ENCODE measurements at regions not wholly inside any gene's neighbourhood (a gene's known extent, or its start where the extent isn't known, plus 50 kb on each side); places are given as distances from the start of the nearest gene placed in this dataset.

DNA sequence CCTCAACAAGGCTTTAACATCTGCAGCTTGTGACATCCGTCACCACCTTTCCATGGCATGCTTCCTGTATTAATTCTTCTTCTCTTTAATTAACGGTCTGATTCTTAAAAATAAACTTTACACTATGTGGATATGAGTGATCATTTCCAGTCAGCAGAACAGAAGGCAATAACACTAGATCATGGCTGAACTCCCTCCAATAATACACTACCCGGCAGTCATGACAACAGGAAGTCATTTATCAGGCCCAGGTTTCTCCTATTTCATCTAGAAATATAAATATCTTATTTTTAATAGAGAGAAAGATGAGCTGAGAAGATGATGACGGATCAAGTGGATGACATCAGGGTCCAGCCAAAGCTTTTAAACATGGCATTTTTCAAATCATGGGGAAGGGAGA, 792.2 kb downstream of the SLC4A3 start:
- no peak for DNase-seq (ENCODE audit: low read depth, low spot score)

DNA sequence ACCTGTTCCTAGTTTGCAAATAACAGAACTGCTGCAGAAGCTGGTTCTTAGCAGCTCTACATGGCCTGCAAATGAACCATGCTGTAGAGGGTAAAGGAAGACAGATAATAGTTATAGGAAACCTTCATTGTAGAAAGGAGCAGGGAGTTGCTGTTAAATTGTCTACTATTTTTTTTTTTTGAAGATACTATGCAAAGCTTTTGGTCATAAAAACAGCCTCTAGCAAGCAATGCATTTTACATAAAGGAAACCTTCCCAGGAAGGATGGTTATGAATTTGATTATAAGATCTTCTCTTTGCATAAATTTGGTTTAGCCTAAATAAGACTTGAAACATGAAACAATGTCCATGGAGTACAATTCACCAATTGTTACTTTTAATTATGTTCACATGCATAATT, 793.4 kb downstream of the SLC4A3 start:
- DNase-seq (ENCODE audit: low read depth, low spot score) = no peak

DNA sequence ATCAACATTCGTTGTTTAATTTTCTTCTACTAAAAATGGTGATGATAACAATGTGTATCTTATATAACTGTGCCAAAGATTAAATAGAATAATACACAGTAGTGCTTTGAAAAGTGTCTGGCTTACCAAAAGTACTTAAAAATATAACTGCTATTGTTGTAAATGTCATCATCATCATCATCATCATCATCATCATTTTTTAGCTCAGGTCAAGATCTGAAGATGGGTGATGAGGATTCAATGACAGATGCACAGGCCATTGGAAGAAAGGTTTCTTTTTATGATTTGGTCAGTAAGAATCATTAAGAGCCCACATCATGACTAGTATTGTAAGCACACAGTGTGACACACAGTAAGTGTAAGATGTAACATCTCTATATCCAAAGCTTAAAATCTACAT, 795.2 kb downstream of the SLC4A3 start:
- no peak for DNase-seq (ENCODE audit: low read depth, low spot score)

DNA sequence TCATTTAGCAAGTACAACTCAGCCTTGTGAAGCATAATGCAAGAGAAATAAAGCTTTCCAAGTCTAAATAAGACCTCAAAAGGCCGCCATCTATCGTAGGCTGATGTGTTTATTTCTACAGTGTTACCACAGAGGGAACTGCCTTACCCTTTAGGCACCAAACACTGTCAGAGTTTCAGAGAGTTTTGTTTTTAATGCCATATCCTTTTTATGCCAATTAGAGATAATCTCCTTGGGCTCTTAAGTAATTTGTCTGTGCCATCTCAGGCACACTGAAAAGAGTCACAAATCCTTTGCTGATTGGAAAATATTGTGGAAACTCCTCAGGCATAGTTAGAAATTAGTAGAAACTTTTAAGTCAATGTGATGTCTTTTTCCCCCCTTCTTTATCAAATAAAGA, 797.1 kb downstream of the SLC4A3 start:
- no peak for DNase-seq (ENCODE audit: low read depth, low spot score)

DNA sequence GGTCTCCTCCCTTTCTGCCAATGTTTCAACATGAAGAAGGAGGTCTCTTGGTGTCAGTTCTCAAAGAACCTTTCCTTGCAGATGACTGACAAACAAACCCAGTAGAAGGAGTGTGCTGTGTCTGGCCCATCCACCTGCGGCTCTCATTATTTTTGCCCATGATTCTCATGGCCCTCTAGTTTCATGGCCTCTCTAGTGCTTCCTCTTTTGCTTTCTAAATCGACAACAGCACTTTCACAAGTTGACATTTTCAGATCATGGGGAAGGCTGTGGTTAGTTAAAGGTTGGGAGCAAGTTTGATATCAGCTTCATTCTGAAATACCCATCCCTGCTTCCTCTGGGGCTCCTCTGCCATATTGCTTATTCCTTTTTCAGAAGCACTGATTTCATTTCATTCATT, 805.2 kb downstream of the SLC4A3 start:
- DNase-seq (ENCODE audit: low read depth, low spot score) = no peak

DNA sequence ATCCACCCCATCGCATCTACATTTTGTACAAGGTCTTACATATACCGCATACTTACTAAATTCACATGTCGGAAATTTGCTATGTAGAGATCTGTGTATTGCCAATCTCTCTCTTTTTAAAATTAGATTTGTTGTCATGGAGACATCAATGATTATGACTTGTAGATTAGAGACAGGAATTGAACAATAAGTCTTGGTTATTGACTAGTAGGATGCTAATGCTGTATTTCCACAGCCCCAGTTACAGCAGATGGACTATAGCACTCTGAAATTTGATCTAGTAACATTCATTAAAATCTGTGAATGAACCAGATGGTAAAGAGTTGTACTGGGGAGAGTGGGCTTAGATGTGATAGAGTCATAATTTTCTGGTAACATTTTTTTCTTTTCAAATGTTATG, 805.7 kb downstream of the SLC4A3 start:
- no peak for DNase-seq (ENCODE audit: low read depth, low spot score)

DNA sequence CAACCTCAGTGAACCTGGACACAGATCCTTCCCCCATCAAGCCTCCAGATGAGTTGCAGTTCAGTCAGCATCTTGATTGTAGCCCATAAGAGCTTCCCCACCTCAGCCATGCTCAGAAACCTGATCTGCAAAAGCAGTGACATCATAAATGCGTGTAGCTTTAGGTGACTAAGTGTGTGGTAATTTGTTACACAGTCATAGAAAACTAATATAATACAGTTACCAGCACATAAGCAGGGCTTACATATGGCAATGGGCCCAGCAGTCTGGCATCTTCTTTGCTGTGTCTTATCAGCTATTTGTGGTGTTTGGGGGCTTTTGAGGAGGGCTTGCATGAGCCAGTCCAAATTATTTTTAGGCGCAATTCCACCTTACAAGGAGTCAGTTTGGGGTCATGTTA, 807.0 kb downstream of the SLC4A3 start:
- no peak for DNase-seq (ENCODE audit: low read depth, low spot score)

DNA sequence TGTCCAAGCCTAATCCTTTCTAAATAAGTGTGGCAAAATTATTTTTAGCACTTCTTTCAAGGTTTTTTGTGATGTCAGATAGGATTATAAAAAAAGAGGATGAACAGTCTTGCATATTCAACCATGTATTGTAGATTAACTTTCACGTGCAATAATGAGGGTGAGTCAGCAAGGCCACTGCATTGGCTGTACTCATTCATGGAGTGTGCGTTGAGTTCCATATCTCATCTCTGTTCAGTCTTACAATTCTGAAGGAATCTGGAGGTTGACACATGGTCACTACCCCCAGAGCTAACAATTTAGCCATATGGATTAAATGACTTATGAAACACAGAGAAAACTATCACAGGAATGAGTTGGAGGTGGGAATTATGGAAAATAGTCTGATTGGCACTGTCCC, 810.5 kb downstream of the SLC4A3 start:
- no peak for DNase-seq (ENCODE audit: low read depth, low spot score)

DNA sequence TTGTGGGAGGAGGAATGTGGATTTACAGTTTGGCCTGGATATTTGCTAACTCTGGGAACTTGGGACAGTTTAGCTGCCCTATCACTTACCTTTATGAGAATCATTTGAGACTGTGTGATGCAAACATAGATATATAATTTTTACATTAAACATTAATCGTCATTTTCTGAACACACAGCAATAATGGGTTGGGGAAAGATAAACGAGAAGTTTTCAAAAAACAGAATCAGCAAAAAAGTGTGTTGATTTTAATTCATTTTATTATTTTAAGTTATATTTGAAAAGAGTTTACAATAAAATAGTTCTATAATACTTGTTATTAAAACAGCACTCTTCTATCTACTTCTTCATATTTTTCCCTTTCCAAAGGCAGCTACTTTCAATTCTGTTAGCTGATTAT, 813.3 kb downstream of the SLC4A3 start:
- DNase-seq (ENCODE audit: low read depth, low spot score) = no peak

DNA sequence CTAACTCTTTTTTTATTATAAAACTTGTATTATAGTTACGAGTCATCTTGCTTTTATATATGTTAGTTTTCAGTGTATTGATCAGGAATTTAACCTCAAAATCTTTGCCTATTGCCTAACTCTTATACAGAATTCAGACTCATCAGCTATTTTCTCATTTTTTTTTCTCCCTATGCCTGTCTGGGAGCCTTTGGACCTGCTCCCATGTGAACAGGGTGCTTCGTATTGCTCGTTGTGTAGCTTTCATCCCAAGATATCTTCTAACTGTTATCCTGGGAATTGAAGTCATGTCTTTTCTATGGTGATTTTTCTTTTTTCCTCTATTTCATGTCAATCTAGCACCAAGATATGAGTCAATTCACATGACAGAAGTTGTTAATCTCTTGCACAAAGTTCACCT, 814.0 kb downstream of the SLC4A3 start:
- no peak for DNase-seq (ENCODE audit: low read depth, low spot score)

DNA sequence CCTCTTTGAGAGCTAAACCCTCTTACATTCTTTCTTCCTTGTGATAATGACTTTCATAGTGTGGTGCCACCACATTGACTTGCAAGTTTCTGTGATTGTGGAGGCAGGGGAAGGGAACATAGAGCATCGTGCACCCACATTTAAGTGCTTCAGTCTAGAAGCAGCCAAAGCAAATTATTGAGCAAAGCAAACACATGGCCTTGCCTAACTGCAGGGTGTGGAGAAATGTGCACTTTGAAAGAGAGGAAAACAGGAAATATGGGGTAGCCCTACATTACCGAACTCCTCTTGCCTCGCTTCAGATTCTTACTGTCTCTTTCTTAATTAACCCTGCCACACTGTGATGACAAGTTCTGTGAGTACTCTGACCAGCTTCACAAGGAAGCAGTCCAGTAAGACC, 814.6 kb downstream of the SLC4A3 start:
- no peak for DNase-seq (ENCODE audit: low read depth, low spot score)

DNA sequence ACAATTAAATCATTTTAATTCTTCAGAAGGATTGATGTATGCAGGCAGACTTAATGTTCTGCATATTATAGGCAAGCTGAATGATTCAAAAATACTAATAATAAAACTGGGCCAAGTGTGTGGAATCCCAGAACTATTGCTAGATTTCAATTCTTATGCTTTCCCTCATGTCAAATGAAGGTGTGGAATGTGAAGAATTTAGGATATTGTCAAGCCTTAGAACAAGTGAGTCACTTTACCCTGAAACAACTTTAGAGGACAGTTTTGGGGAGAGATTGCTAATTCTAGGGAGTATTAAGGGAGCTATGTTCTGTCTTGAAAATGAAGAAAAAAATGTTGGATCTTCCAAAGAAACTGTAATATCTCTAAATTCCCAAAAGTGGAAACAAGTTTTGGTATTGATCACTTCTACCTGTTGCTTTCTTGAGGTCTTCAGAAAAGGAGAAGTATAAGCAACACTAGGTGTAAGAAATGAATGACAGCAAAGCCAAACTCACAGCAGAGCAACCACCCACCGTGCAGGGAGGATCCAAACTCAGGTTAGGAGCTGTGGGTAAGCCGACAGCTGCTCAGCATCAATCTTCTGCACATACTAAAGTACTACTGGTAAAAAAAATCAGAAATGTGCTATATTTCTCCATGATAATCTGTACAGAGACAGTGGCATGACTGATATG, 818.1 kb downstream of the SLC4A3 start:
- DNase-seq (ENCODE audit: low read depth, low spot score) = no peak

DNA sequence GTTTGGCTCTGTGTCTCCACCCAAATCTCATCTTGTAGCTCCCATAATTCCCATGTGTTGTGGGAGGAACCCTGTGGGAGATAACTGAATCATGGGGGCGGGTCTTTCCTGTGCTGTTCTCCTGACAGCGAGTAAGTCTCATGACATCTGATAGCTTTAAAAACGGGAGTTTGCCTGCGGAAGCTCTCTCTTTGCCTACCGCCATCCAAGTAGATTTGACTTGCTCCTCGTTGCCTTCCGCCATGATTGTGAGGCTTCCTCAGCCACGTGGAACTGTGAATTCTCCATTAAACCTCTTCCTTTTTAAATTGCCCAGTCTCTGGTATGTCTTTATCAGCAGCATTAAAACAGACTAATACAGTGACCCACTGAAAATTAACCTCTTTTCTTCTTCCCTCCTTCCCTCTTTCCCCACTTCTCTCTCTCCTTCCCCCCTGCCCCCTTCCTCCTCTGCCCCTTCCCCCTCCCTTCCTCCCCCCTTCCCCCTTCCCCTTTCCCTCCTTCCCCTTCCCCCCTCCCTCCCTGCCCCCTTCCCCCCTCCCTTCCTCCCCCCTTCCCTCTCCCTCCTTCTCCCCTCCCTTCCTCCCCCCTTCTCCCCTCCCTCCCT, 818.8 kb downstream of the SLC4A3 start:
- DNase-seq (ENCODE audit: low read depth, low spot score) = no peak

DNA sequence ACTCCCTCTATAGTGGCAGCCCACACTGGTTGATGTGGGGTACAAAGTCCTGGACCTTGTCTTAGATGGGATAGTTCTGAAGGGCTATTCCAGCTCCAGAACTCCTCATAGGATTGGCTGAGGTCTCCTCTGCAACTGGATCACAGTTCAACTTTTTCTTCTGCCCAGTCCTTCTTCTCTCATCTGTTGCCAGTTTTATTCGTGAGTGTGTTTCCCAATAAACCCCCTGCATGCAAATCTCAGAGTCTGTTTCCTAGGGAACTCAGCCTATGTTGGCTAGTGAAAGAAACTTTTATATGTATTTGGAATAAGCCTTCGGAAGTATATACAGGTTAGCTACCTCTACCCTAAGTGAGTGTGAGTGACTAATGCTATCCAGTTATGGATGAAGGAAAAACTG, 823.4 kb downstream of the SLC4A3 start:
- no peak for DNase-seq (ENCODE audit: low read depth, low spot score)

DNA sequence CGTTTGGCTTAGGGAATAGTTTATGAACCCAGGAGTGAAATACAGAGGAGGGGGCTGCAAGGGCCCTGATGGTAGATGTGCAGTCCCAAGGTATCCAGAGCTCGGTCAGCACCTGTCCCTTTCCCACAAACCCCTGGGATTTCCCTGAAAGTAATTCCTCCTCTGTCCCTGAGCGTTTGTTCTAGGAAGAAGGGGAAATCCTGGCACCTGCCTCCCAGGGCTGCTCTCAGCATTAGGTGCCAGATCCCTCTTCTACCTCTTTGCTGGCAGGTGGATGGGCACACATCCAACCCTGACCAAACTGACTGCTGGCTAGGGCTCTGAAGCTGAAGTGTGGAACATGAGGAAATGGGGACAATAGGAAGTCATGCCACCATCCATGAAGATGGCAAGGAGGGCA, 824.0 kb downstream of the SLC4A3 start:
- DNase-seq (ENCODE audit: low read depth, low spot score) = no peak

DNA sequence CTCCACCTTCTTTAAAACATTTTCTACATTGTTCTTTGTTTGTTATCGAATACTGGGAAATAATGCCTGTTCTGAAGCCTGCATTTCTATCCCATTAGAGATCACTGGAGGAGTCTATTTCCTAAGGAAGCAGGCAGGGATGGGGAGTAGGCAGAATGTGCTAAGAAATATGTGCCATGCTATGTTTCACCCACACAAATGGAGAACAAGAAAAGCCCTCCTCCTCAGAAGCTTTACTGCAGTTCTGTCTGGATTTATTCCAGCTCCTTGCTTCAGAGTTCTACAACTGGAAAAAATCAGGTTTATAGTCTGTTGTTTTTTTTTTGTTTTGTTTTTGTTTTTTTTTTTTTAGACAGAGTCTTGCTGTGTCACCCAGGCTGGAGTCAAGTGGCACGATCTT, 825.1 kb downstream of the SLC4A3 start:
- DNase-seq (ENCODE audit: low read depth, low spot score) = no peak

DNA sequence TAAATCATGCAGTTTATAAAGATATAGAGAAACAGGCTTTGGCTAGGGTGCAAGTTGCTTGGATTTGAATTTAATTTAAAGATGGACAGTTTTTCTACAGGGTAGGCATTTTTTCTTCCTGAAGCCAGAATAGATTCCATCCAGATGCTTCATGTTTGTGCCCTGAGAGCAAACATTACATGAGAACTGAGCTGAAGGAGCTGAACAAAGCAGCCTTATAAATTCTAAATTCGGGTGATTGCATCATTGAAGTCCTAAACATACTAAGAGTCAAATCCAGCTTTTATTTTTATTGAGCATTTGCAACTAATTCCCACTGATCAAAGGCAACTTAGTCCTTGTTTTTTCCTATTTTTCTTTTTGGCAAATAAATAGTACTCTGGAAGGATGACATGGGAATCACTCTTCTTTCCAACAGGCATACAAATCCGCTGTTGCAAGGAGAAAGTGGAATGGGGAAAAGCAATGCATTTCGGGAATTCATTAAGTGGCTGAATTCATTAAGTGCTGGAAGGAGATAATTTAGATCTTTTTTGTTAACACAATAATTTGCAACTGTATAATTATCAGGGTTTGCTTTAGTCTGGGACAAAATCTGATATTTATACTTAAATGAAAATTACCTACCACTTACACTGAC, 828.0 kb downstream of the SLC4A3 start:
- no peak for DNase-seq (ENCODE audit: low read depth, low spot score)

DNA sequence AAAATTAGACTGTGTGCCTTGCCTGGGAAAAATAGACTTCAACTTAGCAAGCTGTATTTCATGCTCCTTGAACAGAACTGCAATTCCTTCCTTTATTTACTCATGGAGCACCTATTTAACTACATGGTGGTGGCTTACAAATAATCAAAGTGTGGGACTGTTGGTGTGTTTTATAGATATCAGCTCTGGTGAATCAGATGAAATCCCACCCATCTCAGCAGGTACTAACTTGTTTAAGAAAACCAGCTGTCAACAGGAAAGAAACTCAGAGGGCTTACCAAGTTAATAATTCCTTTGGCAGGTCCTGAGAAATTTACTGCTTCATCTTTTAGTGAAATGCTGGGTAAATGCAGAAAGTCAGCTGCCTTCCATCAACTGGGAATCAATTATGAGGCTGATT, 830.6 kb downstream of the SLC4A3 start:
- DNase-seq (ENCODE audit: low read depth, low spot score) = no peak

DNA sequence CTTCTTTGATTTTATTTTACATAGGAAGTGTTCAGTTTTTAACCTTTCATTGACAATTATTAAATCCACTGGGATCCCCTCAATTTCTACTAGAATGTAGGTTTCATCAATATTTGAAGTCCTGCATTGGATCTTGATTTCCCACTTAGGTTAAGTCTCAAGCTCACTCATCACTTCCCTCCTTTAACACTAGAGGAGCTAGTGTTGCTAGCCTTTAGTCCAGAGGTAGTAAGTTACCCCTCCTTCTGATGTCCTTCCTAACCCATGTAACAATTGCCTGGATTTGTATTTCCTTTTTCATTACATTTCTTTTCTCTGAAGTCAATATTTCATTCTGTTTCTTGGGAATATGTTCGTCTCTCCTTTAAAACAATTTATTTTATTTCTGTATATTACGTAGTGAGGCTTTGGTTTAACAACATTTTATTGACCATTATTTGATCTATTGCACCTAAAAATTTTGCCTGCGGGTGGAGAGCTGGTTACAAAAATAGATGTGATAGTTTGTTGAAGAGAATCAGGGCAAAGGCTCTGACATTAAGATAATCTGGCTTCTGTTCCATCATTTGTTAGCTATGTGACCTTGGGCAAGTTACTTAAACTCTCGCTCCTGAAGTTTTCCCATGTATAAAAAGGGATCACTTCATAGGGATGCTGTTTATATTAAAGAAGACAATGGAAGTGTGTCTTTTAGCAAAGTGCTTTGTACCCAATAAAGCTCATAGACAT, 833.0 kb downstream of the SLC4A3 start:
- no peak for DNase-seq (ENCODE audit: low read depth, low spot score)

DNA sequence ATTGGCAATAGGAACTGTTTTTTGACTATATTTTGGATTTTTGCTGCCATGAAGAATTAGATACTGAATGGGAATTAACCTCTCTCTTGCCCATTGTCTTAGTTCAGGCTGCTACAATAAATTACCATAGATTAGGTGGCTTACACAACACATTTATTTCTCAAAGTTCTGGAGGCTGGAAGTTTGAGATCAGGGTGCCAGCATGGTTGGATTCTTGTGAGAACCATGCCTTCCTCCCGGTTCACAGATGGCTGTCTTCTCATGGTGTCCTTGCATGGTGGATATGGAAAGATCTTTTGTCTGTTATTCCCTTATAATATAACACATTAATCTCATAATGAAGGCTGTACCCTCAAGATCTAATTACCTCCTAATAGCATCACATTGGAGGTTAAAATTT, 836.4 kb downstream of the SLC4A3 start:
- DNase-seq (ENCODE audit: low read depth, low spot score) = no peak

DNA sequence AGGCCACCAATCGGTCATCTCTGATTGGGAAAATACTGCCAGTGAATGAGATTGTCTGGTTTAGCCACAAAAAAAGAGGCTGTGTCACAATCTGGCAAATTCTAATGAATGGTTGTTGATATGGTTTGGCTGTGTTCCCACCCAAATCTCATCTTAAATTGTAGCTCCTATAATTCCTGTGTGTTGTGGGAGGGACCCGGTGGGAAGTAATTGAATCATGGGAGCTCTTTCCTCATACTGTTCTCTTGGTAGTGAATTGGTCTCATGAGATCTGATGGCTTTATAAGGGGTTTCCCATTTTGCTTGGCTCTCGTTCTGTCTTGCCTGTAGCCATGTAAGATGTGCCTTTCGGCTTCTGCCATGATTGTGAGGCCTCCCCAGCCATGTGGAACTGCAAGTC, 838.3 kb downstream of the SLC4A3 start:
- no peak for DNase-seq (ENCODE audit: low read depth, low spot score)

DNA sequence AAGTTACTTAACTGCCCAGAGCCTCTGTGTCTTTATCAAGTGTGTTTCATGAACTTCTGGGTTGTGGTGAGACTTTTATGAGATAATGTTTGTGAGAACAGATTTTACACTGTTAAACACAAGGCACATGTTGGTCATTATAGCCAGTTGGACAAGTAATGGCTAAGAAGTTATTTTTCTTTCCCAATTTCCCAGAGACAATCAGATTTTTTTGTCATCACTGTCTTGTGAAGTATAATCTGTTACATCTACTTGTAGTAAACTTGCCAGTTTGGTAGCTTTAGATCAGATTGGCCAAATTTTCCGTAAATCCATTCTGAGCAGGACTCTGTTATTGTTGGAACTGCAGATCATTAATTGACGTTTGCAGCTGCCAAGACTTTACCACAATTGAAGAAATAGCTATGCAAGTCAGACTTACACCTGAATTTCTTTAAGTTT, 838.8 kb downstream of the SLC4A3 start:
- DNase-seq (ENCODE audit: low read depth, low spot score) = no peak

DNA sequence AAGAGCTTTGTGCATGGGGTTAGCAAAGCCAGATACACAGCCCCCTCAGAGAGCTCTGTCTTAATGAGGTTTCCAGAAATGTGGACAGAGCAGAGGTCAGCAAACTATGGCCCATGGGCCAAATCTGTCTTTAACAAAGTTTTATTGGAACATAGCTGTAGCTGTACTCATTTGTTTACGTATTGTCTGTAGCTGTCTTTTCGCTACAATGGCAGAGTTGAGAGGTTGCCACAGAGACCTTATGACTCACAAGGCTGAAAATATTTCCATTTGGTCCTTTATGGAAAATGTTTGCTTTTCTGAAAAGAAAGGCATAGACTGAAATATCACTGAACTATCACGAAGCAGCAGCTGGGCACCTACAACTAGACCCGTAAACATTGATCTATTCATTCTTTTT, 841.8 kb downstream of the SLC4A3 start:
- DNase-seq (ENCODE audit: low read depth, low spot score) = peak; percentile 1
